ENCODE measurements at regions not wholly inside any gene's neighbourhood (a gene's known extent, or its start where the extent isn't known, plus 50 kb on each side); places are given as distances from the start of the nearest gene placed in this dataset.

DNA sequence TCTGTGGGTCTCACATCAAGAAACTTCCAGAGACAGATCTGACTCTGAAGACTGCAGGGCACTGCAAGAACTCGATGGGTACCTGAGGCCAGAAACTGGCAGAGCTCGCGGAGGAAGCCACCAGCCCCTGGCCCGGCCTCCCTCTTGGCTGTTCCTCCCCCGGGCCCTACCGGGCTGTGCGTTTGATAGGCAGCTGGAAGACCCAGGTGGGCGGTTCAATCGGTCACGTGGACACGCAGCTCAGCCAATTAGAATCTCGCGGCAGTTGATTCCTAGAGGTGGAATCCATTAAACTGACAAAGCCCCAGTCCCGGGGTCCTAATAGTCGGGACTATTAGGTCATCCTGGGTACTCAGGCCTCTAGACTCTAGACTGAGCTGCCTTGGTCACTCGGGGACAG, 139.9 kb downstream of the GPCPD1 start:
- Histone ChIP-seq H3K9me1 (replicated peaks; ENCODE audit: control insufficient read depth, extremely low read depth, insufficient read depth, low read length) (no peaks in the 10 kb centered on the region), H4K20me1 (replicated peaks; ENCODE audit: control insufficient read depth, extremely low read depth, insufficient read depth, low read length) (no peaks in the 10 kb centered on the region), H3K9me3 (replicated peaks; ENCODE audit: control insufficient read depth, insufficient read depth, low read length) (no peaks in the 10 kb centered on the region), H3K27me3 (ENCODE audit: control insufficient read depth in 2 of 2, insufficient read depth in 2 of 2, low read length in 2 of 2) (no peaks in the 10 kb centered on the region), H3K4me3 (replicated peaks in 1 of 3; ENCODE audit: insufficient read depth in 1 of 3, low read depth in 1 of 3, low read length in 3 of 3) (no peak overlapping the region), H3K27ac (ENCODE audit: insufficient read depth, low read depth, low read length) (no peak overlapping the region), H2AFZ (ENCODE audit: low read depth, low read length) (no peak overlapping the region), H3K4me2 (ENCODE audit: insufficient read depth, low read length) (no peak overlapping the region), H3K36me3 (ENCODE audit: control insufficient read depth in 2 of 2, extremely low read depth in 1 of 2, insufficient read depth in 2 of 2, low read length in 2 of 2) (no peaks in the 10 kb centered on the region), H3K4me1 (ENCODE audit: control insufficient read depth, extremely low read depth, insufficient read depth, low read length) (no peaks in the 10 kb centered on the region), H3K9ac (replicated peaks; ENCODE audit: extremely low read depth, insufficient read depth, low read length) (no peak overlapping the region), H3K79me2 (ENCODE audit: control insufficient read depth, insufficient read depth, low read length) (no peaks in the 10 kb centered on the region)
- intact Hi-C loops (cut with micrococcal nuclease) (no loop called here), dilution Hi-C loops (cut with MboI; ENCODE audit: extremely low pct_ligation_motif_present, low sequenced_read_pairs) (no loop called here)
- BruUV-seq (replicated peaks), result no TSS peak
- POLR2A ChIA-PET, result no interaction called here
- CTCF ChIA-PET, result no interaction called here
- DNase-seq (ENCODE audit: low read depth, low spot score), result no peak
- no peak for TF ChIP-seq MYC (IDR thresholded peaks at IDR 0.05; ENCODE audit: low read depth, low read length)
- TF ChIP-seq POLR2A (IDR thresholded peaks at IDR 0.05; ENCODE audit: low read depth, low read length), result no peak
- TF ChIP-seq GATA2 (IDR thresholded peaks at IDR 0.05; ENCODE audit: insufficient read depth, insufficient read length, low read depth, low read length), result no peak
- no peak for TF ChIP-seq FOS (IDR thresholded peaks at IDR 0.05; ENCODE audit: borderline replicate concordance, insufficient read depth, low read length)
- TF ChIP-seq, protein P1, sequence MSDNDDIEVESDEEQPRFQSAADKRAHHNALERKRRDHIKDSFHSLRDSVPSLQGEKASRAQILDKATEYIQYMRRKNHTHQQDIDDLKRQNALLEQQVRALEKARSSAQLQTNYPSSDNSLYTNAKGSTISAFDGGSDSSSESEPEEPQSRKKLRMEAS (IDR thresholded peaks at IDR 0.05; ENCODE audit: insufficient read depth, insufficient read length), result no peak
- TF ChIP-seq, protein P2, sequence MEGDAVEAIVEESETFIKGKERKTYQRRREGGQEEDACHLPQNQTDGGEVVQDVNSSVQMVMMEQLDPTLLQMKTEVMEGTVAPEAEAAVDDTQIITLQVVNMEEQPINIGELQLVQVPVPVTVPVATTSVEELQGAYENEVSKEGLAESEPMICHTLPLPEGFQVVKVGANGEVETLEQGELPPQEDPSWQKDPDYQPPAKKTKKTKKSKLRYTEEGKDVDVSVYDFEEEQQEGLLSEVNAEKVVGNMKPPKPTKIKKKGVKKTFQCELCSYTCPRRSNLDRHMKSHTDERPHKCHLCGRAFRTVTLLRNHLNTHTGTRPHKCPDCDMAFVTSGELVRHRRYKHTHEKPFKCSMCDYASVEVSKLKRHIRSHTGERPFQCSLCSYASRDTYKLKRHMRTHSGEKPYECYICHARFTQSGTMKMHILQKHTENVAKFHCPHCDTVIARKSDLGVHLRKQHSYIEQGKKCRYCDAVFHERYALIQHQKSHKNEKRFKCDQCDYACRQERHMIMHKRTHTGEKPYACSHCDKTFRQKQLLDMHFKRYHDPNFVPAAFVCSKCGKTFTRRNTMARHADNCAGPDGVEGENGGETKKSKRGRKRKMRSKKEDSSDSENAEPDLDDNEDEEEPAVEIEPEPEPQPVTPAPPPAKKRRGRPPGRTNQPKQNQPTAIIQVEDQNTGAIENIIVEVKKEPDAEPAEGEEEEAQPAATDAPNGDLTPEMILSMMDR (IDR thresholded peaks at IDR 0.05; ENCODE audit: extremely low read depth in 1 of 2, insufficient read depth in 1 of 2, low read depth in 1 of 2, low read length in 2 of 2), result no peak
- TF ChIP-seq JUN (IDR thresholded peaks at IDR 0.05; ENCODE audit: borderline replicate concordance, insufficient read depth, insufficient read length, low read depth), result no peak
- no peak for TF ChIP-seq POLR2AphosphoS5 (IDR thresholded peaks at IDR 0.05; ENCODE audit: insufficient read depth, low read depth, low read length)
- TF ChIP-seq EZH2 (IDR thresholded peaks at IDR 0.05; ENCODE audit: borderline replicate concordance, low read depth, low read length, severe bottlenecking), result no peak
- no peak for FAIRE-seq
